Left ventricle myocardium inferior (tissue), 1 donor: ENCODE measurements at regions not wholly inside any gene's neighbourhood (a gene's known extent, or its start where the extent isn't known, plus 50 kb on each side); places are given as distances from the start of the nearest gene placed in this dataset.

ENCODE experiments used
- DNase-seq: peaks from one replicate; pipeline ENCODE4 v3.0.0-alpha.2; 2020
- H3K27ac ChIP-seq: fragments of 200-600 bp; replicated peaks from 2 replicates; pipeline ENCODE4 v1.8.0; 2021
- H3K27me3 ChIP-seq: fragments of 200-600 bp; 2 replicates; pipeline ENCODE4 v1.8.0; 2021; ENCODE audit warnings: low read depth
- H3K36me3 ChIP-seq: fragments of 200-600 bp; 2 replicates; pipeline ENCODE4 v1.8.0; 2021
- H3K4me1 ChIP-seq: fragments of 200-600 bp; 2 replicates; pipeline ENCODE4 v1.8.0; 2021
- H3K4me3 ChIP-seq: fragments of 200-600 bp; 2 replicates; pipeline ENCODE4 v1.8.0; 2021; ENCODE audit warnings: mild to moderate bottlenecking, moderate library complexity
- H3K9me3 ChIP-seq: fragments of 200-600 bp; replicated peaks from 2 replicates; pipeline ENCODE4 v1.8.0; 2021
- intact Hi-C: fragments of 100-400 bp; cut with micrococcal nuclease; formaldehyde crosslinking; loops from one replicate; pipeline ENCODE4 v1.11.0; 2022
- TF ChIP-seq, protein P1 (sequence below): fragments of 200-600 bp; IDR thresholded peaks from 2 replicates; pipeline ENCODE4 v1.8.0; 2021; ENCODE audit warnings: antibody characterized with exemption, mild to moderate bottlenecking, borderline replicate concordance
- donor health status: DM: no; HTN: yes; CAD: no; lungs with severe emphysema.

- H3K27me3 ChIP-seq = peaks cover 9% of the 10 kb centered on the region
- TF ChIP-seq, protein P1, sequence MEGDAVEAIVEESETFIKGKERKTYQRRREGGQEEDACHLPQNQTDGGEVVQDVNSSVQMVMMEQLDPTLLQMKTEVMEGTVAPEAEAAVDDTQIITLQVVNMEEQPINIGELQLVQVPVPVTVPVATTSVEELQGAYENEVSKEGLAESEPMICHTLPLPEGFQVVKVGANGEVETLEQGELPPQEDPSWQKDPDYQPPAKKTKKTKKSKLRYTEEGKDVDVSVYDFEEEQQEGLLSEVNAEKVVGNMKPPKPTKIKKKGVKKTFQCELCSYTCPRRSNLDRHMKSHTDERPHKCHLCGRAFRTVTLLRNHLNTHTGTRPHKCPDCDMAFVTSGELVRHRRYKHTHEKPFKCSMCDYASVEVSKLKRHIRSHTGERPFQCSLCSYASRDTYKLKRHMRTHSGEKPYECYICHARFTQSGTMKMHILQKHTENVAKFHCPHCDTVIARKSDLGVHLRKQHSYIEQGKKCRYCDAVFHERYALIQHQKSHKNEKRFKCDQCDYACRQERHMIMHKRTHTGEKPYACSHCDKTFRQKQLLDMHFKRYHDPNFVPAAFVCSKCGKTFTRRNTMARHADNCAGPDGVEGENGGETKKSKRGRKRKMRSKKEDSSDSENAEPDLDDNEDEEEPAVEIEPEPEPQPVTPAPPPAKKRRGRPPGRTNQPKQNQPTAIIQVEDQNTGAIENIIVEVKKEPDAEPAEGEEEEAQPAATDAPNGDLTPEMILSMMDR = no peak
- intact Hi-C loops = no loop called here
- no peaks in the 10 kb centered on the region for H3K4me1 ChIP-seq
- H3K27ac ChIP-seq = no peak overlapping the region
- no peak for DNase-seq
- no peak overlapping the region for H3K4me3 ChIP-seq
- no peaks in the 10 kb centered on the region for H3K36me3 ChIP-seq
- no peaks in the 10 kb centered on the region for H3K9me3 ChIP-seq
These were observed 444.7 kb downstream of the HS3ST3B1 start for GRCh38 chr17:14745541-14745940.

DNA sequence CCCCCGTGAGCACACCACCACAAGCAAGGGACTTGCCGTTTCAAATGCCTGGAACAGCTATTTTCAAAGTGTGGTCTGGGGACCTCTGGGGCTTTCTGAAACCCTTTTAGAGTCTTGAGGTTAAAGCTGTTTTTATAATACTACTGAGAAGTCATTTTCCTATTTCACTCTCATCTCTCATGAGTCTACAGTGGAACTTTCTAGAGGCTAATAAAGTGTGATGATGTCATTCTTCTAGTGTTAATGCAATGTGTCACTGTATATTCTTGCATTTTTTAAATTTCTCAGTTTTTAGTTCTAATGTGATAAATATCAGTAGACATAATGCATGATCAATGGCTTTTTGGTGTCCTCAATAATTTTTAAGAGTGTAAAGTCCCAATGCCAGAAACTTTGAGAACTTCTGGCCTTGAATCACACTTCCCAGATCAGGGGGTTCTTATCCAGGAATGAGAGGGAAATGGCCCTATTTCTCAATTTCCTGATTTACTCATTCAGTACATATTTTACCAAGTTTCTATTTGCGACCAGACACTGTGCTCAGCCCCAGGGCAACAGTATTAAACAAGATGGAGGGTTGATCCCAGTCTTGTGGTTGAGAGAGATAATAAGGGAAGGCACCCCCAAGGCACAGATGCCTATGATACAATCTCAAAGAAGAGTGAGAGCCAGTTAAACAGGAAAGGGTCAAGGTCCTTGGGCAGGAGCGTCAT lies 444.0 kb downstream of the HS3ST3B1 start:
- Histone ChIP-seq H3K9me3 (no peaks in the 10 kb centered on the region), H3K36me3 (no peaks in the 10 kb centered on the region), H3K27me3 (peaks cover 14% of the 10 kb centered on the region), H3K27ac (no peak overlapping the region), H3K4me3 (no peak overlapping the region), H3K4me1 (no peaks in the 10 kb centered on the region)
- intact Hi-C loops = no loop called here
- DNase-seq = no peak
- TF ChIP-seq, protein P1 = no peak

- no peak overlapping the region for H3K4me3 ChIP-seq
- no peak for DNase-seq
- no peaks in the 10 kb centered on the region for H3K4me1 ChIP-seq
- H3K27me3 ChIP-seq = peaks cover 48% of the 10 kb centered on the region
- no peaks in the 10 kb centered on the region for H3K36me3 ChIP-seq
- H3K9me3 ChIP-seq = no peaks in the 10 kb centered on the region
- intact Hi-C loops = no loop called here
- TF ChIP-seq, protein P1 = no peak
- H3K27ac ChIP-seq = no peak overlapping the region
These were observed 440.6 kb downstream of the HS3ST3B1 start for GRCh38 chr17:14741491-14741890.

GRCh38 chr17:14739656-14740431 lies 439.0 kb downstream of the HS3ST3B1 start:
- Histone ChIP-seq H3K9me3 (no peaks in the 10 kb centered on the region), H3K4me3 (no peak overlapping the region), H3K4me1 (no peaks in the 10 kb centered on the region), H3K27ac (no peak overlapping the region), H3K27me3 (peaks cover 51% of the 10 kb centered on the region), H3K36me3 (no peaks in the 10 kb centered on the region)
- DNase-seq = no peak
- intact Hi-C loops = no loop called here
- TF ChIP-seq, protein P1 = no peak

GRCh38 chr17:14738652-14738988 lies 437.7 kb downstream of the HS3ST3B1 start:
- Histone ChIP-seq H3K27ac (no peak overlapping the region), H3K4me1 (no peaks in the 10 kb centered on the region), H3K4me3 (no peak overlapping the region), H3K27me3 (peaks cover 51% of the 10 kb centered on the region), H3K9me3 (no peaks in the 10 kb centered on the region), H3K36me3 (no peaks in the 10 kb centered on the region)
- no peak for DNase-seq
- TF ChIP-seq, protein P1 = no peak
- intact Hi-C loops = no loop called here
